ENCODE measurements at regions not wholly inside any gene's neighbourhood (a gene's known extent, or its start where the extent isn't known, plus 50 kb on each side); places are given as distances from the start of the nearest gene placed in this dataset.

DNA sequence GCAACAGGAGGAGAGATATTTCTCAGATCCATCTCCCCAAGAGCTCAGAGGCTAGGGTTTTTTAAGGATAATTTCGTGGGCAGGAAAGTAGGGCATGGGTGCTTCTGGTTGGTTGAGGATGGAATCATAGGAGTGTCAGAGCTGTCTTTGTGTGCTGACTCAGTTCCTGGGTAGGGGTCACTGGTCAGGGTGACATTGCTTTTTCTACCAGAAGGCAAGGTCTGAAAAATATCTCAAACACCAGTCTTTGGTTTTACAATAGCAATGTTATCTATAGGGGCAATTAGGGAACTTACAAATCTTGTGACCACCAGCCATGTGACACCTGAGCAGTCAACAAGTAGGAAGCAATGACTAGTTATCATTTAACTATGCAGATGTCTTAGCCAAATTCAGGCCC, 82.9 kb upstream of the DYNLRB2 start:
- Histone ChIP-seq H3K9ac (ENCODE audit: extremely low read depth, low read length, poor library complexity, severe bottlenecking) (no peak overlapping the region), H3K4me3 (ENCODE audit: low read length) (no peak overlapping the region), H3K4me1 (ENCODE audit: control insufficient read depth, insufficient read depth, low read length) (no peaks in the 10 kb centered on the region), H3K27ac (ENCODE audit: low read depth, low read length) (no peak overlapping the region), H3K36me3 (ENCODE audit: control insufficient read depth, insufficient read depth, low read length) (no peaks in the 10 kb centered on the region), H3K27me3 (ENCODE audit: control insufficient read depth, insufficient read depth, low read length, poor library complexity, severe bottlenecking) (peaks cover 63% of the 10 kb centered on the region), H3K9me3 (ENCODE audit: control insufficient read depth, low read length) (peaks cover 11% of the 10 kb centered on the region)
- Mint-ChIP-seq H3K27me3 (ENCODE audit: insufficient read depth) (peaks cover 73% of the 10 kb centered on the region), H3K9me3 (peaks cover 6% of the 10 kb centered on the region), H3K4me3 (no peak overlapping the region), H3K27ac (no peak overlapping the region), H3K36me3 (ENCODE audit: low read depth) (no peaks in the 10 kb centered on the region), H3K4me1 (peaks cover 7% of the 10 kb centered on the region)
- TF ChIP-seq, protein P1, sequence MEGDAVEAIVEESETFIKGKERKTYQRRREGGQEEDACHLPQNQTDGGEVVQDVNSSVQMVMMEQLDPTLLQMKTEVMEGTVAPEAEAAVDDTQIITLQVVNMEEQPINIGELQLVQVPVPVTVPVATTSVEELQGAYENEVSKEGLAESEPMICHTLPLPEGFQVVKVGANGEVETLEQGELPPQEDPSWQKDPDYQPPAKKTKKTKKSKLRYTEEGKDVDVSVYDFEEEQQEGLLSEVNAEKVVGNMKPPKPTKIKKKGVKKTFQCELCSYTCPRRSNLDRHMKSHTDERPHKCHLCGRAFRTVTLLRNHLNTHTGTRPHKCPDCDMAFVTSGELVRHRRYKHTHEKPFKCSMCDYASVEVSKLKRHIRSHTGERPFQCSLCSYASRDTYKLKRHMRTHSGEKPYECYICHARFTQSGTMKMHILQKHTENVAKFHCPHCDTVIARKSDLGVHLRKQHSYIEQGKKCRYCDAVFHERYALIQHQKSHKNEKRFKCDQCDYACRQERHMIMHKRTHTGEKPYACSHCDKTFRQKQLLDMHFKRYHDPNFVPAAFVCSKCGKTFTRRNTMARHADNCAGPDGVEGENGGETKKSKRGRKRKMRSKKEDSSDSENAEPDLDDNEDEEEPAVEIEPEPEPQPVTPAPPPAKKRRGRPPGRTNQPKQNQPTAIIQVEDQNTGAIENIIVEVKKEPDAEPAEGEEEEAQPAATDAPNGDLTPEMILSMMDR (conservative IDR thresholded peaks at IDR 0.05): no peak
- WGBS, 2 experiments (ENCODE audit: insufficient coverage in 1 of 2, insufficient read length in 1 of 2): 54% methylated on average over 1 of the region's 1 CpG; no CpG with 5 or more reads in 1 of the 2 experiments
- DNase-seq: no peak

DNA sequence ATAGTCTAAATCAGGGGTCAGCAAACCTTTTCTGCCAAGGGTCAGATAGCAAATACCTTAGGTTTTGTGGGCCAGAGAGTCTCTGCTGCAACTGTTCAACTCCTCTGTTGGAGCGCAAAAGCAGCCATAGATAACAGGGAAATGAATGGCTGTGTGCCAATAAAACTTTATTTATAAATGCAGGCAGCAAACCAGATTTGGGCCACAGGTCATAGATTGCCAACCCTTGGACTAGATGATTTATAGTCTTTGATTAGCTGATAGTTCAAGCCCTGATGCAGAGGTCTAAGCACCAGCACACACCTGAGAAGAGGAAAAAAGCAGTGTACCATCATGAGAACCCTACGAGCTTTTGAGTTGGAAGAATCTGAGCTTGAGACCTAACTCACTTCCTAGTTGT, 86.0 kb upstream of the DYNLRB2 start:
- Mint-ChIP-seq H3K36me3 (ENCODE audit: low read depth) (no peaks in the 10 kb centered on the region), H3K27me3 (ENCODE audit: insufficient read depth) (peaks cover 43% of the 10 kb centered on the region), H3K4me1 (peaks cover 6% of the 10 kb centered on the region), H3K27ac (no peak overlapping the region), H3K4me3 (no peak overlapping the region), H3K9me3 (peaks cover 6% of the 10 kb centered on the region)
- no peak overlapping the region for H3K9ac ChIP-seq (ENCODE audit: extremely low read depth, low read length, poor library complexity, severe bottlenecking)
- H3K4me3 ChIP-seq (ENCODE audit: low read length): no peak overlapping the region
- WGBS, 2 experiments (ENCODE audit: insufficient coverage in 1 of 2, insufficient read length in 1 of 2): 84 to 88% methylated on average over 1 to 2 of the region's 2 CpGs
- no peaks in the 10 kb centered on the region for H3K4me1 ChIP-seq (ENCODE audit: control insufficient read depth, insufficient read depth, low read length)
- peaks cover 11% of the 10 kb centered on the region for H3K9me3 ChIP-seq (ENCODE audit: control insufficient read depth, low read length)
- no peak overlapping the region for H3K27ac ChIP-seq (ENCODE audit: low read depth, low read length)
- TF ChIP-seq, protein P1 (conservative IDR thresholded peaks at IDR 0.05): no peak
- H3K27me3 ChIP-seq (ENCODE audit: control insufficient read depth, insufficient read depth, low read length, poor library complexity, severe bottlenecking): peaks cover 73% of the 10 kb centered on the region
- no peak for DNase-seq
- no peaks in the 10 kb centered on the region for H3K36me3 ChIP-seq (ENCODE audit: control insufficient read depth, insufficient read depth, low read length)

DNA sequence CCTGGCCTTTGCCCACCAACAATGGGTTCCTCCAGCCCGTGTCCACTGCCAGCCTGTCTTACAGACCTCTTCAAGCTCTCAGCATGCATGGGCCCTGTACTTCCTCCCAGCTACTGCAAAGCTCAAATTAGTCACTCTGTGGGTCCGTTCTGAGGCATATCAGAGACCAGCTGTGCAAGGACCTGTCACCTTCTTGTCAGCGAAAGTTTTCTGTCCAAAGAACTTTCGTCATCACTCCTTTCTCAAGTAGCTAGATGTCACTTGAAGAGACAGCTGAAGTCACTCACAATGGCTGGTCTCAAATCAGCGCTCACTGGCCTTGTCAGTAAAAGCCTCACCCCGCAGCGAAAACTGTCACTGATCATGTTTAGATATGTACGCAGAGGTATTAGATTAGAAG, 91.4 kb upstream of the DYNLRB2 start:
- H3K9ac ChIP-seq (ENCODE audit: extremely low read depth, low read length, poor library complexity, severe bottlenecking): no peak overlapping the region
- DNase-seq: no peak
- H3K27me3 ChIP-seq (ENCODE audit: control insufficient read depth, insufficient read depth, low read length, poor library complexity, severe bottlenecking): peaks cover 39% of the 10 kb centered on the region
- H3K4me3 ChIP-seq (ENCODE audit: low read length): no peak overlapping the region
- H3K36me3 ChIP-seq (ENCODE audit: control insufficient read depth, insufficient read depth, low read length): no peaks in the 10 kb centered on the region
- H3K9me3 Mint-ChIP-seq: no peaks in the 10 kb centered on the region
- TF ChIP-seq, protein P1 (conservative IDR thresholded peaks at IDR 0.05): no peak
- 87 to 88% methylated on average over 8 of the region's 8 CpGs for WGBS, 2 experiments (ENCODE audit: insufficient coverage in 1 of 2, insufficient read length in 1 of 2)
- no peak overlapping the region for H3K4me3 Mint-ChIP-seq
- no peaks in the 10 kb centered on the region for H3K9me3 ChIP-seq (ENCODE audit: control insufficient read depth, low read length)
- peaks cover 18% of the 10 kb centered on the region for H3K27me3 Mint-ChIP-seq (ENCODE audit: insufficient read depth)
- H3K36me3 Mint-ChIP-seq (ENCODE audit: low read depth): no peaks in the 10 kb centered on the region
- H3K4me1 Mint-ChIP-seq: no peaks in the 10 kb centered on the region
- no peaks in the 10 kb centered on the region for H3K4me1 ChIP-seq (ENCODE audit: control insufficient read depth, insufficient read depth, low read length)
- H3K27ac ChIP-seq (ENCODE audit: low read depth, low read length): no peak overlapping the region
- H3K27ac Mint-ChIP-seq: no peak overlapping the region
